Karpas-422 (cell line): ENCODE measurements at regions not wholly inside any gene's neighbourhood (a gene's known extent, or its start where the extent isn't known, plus 50 kb on each side); places are given as distances from the start of the nearest gene placed in this dataset.
"Not testable (repeated sequence)": the region's sequence is repeated elsewhere in the genome, so short reads cannot be mapped to it uniquely, and the experiment has no call there.

ENCODE experiments used
- DNase-seq: peaks from one replicate; pipeline ENCODE4 v3.0.0-alpha.2; 2015
- H2AFZ ChIP-seq: fragments of 200-600 bp; sonication (generic); 2 replicates; pipeline ENCODE4 v1.6.1; 2014; ENCODE audit warnings: antibody characterized with exemption, low read length, mixed read lengths
- H3K27ac ChIP-seq: fragments of 200-600 bp; sonication (generic); 2 replicates; pipeline ENCODE4 v1.5.1; 2014; ENCODE audit warnings: mild to moderate bottlenecking, low read length, moderate library complexity
- H3K27me3 ChIP-seq: fragments of 200-600 bp; sonication (generic); 2 replicates; pipeline ENCODE4 v1.6.1; 2014; ENCODE audit warnings: low read length, mixed read lengths
- H3K36me3 ChIP-seq: fragments of 200-600 bp; sonication (generic); 2 replicates; pipeline ENCODE4 v1.6.1; 2014; ENCODE audit warnings: low read length, mixed read lengths; ENCODE audit not compliant: insufficient read depth
- H3K4me1 ChIP-seq: fragments of 200-600 bp; sonication (generic); 2 replicates; pipeline ENCODE4 v1.6.1; 2014; ENCODE audit warnings: mild to moderate bottlenecking, low read length, mixed read lengths
- H3K4me2 ChIP-seq: fragments of 200-600 bp; sonication (generic); 2 replicates; pipeline ENCODE4 v1.6.1; 2014; ENCODE audit warnings: low read length, low read depth, mild to moderate bottlenecking; ENCODE audit not compliant: poor library complexity, severe bottlenecking
- H3K4me3 ChIP-seq: fragments of 200-600 bp; sonication (generic); 2 replicates; pipeline ENCODE4 v1.5.1; 2014; ENCODE audit warnings: mild to moderate bottlenecking, antibody characterized with exemption, low read length, mixed read lengths
- H3K79me2 ChIP-seq: fragments of 200-600 bp; sonication (generic); 2 replicates; pipeline ENCODE4 v1.6.1; 2014; ENCODE audit warnings: mild to moderate bottlenecking, low read length, mixed read lengths
- H3K9ac ChIP-seq: fragments of 200-600 bp; sonication (generic); 2 replicates; pipeline ENCODE4 v1.6.0; 2014; ENCODE audit warnings: low read length
- H3K9me2 ChIP-seq: fragments of 200-600 bp; sonication (generic), shearing (Covaris generic); replicated peaks from 2 replicates; pipeline ENCODE4 v1.6.0; 2014; ENCODE audit warnings: mild to moderate bottlenecking, low read length, moderate library complexity; ENCODE audit not compliant: insufficient read depth
- H3K9me3 ChIP-seq: fragments of 300-700, 200-600 bp; sonication (generic); 2 replicates; pipeline ENCODE4 v1.6.1; 2014; ENCODE audit warnings: low read length, mixed read lengths
- H4K20me1 ChIP-seq: fragments of 200-600 bp; sonication (generic); 2 replicates; pipeline ENCODE4 v1.6.1; 2014; ENCODE audit warnings: mild to moderate bottlenecking, antibody characterized with exemption, low read length, low read depth; ENCODE audit not compliant: insufficient read depth

DNA sequence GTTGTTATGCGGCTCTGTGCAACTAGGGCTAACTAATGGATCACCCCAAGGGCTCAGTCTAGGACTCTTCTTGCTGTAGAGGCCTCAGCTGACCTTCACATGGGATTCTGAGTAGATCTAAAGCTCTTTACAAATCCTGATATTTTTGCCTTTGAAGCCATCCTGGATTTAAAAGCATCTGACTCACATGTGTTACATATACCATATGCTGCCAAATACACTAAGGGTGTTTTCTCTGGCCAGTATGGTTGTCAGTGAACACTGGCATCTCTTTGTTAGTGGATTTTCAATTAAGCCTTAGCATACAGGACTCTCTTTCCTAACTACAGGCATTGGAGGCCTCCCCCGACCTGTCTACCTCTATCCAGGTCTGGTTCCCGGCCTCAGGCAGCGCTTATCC lies 992.8 kb upstream of the FANCL start:
- H3K79me2 ChIP-seq = no peaks in the 10 kb centered on the region

DNA sequence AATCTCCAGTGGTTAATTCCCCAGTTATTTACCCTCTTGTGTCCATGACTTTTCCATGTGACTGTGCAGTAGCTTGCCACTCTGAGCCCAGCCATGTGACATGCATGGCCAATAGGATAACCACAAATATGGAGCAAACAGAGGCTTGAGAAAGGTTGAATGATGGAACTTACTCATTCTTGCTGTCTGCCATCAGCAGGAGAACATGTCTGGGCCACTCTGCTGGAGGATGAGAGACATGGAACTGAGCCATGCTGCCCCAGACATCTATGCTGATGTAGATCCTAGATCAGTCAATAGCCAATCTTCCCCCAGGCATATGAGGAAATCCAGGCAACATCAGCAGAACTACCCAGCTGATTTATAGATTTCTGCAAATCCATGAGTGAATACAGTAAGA lies 992.3 kb upstream of the FANCL start:
- Histone ChIP-seq H3K4me2 (no peak overlapping the region), H4K20me1 (no peaks in the 10 kb centered on the region), H3K4me3 (no peak overlapping the region)

More for the DNA sequence above, 992.8 kb upstream of the FANCL start:
- Histone ChIP-seq H3K27me3 (no peaks in the 10 kb centered on the region), H4K20me1 (no peaks in the 10 kb centered on the region), H3K9ac (no peak overlapping the region), H3K27ac (no peak overlapping the region), H2AFZ (no peak overlapping the region), H3K4me2 (no peak overlapping the region), H3K9me2 (no peaks in the 10 kb centered on the region), H3K4me3 (no peak overlapping the region), H3K36me3 (no peaks in the 10 kb centered on the region), H3K9me3 (no peaks in the 10 kb centered on the region), H3K4me1 (no peaks in the 10 kb centered on the region; the same call in 1 of the 2 replicates)
- no peak for DNase-seq

DNA sequence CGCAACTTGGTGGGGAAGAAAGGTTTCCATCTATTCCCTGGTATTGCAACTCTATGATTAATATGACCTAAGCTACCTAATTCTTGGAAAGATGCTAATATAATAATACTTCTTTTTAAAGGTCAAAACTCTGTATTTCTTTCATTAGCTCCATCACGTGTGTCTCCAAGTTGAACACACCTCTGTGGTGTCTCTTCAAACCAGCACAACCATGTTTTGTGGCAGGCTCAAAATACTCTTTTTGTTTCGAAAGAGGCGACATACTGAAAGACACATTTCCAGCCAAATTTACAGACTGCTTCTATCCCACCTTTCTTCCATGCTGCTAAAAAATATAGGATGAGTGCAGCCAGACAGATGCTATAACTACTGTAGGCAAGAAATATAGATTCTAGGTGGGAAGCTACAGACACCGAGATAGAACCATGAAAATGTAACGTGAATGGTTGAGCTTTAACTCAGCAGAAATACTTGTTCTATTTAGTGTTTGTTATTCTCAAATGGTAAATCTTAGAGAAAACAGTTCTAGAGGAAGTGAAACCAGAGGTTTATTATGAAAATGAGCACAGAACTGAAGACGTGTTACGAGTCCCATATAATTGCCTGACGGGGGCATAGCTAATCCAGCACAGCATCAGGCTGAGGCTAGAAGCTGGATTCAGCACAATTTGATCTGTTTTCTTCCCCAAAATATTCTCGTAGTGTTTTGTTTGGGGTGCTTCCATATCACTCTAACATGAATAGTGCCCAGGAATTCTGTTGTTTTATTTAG lies 991.5 kb upstream of the FANCL start:
- Histone ChIP-seq H4K20me1 (no peaks in the 10 kb centered on the region), H3K9ac (no peak overlapping the region), H3K4me2 (no peak overlapping the region), H3K4me1 (no peaks in the 10 kb centered on the region; the same call in 1 of the 2 replicates), H3K9me2 (no peaks in the 10 kb centered on the region), H3K27me3 (no peaks in the 10 kb centered on the region), H3K36me3 (no peaks in the 10 kb centered on the region), H3K4me3 (no peak overlapping the region), H3K9me3 (no peaks in the 10 kb centered on the region), H3K79me2 (no peaks in the 10 kb centered on the region), H2AFZ (no peak overlapping the region), H3K27ac (no peak overlapping the region)
- no peak for DNase-seq

More for the DNA sequence above, 992.3 kb upstream of the FANCL start:
- Histone ChIP-seq H2AFZ (no peak overlapping the region), H3K9ac (no peak overlapping the region), H3K9me3 (no peaks in the 10 kb centered on the region), H3K27ac (no peak overlapping the region), H3K4me1 (no peaks in the 10 kb centered on the region; the same call in 1 of the 2 replicates), H3K79me2 (no peaks in the 10 kb centered on the region), H3K9me2 (no peaks in the 10 kb centered on the region), H3K36me3 (no peaks in the 10 kb centered on the region), H3K27me3 (no peaks in the 10 kb centered on the region)
- DNase-seq = no peak

DNA sequence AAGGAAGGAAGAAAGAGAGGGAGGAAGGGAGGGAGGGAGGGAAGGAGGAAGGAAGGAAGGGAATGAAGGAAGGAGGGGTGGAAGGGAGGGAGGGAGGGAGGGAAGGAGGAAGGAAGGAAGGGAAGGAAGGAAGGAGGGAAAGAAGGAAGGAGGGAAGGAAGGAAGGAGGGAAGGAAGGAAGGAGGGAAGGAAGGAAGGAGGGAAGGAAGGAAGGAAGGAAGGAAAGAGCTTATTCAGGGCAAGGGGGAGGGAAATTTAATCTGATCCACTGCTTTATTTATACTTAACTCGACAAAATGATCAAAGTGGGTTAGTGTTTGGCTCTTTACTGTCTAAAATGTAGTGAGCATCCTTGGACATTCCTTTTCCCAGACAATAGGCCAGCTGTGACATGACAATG lies 985.2 kb upstream of the FANCL start:
- not testable (repeated sequence) for H4K20me1 ChIP-seq, H3K79me2 ChIP-seq, H3K27me3 ChIP-seq, H3K36me3 ChIP-seq, H3K9me3 ChIP-seq, H3K9me2 ChIP-seq, H3K4me1 ChIP-seq, H3K4me2 ChIP-seq, DNase-seq, H3K4me3 ChIP-seq, H2AFZ ChIP-seq, H3K9ac ChIP-seq, H3K27ac ChIP-seq

DNA sequence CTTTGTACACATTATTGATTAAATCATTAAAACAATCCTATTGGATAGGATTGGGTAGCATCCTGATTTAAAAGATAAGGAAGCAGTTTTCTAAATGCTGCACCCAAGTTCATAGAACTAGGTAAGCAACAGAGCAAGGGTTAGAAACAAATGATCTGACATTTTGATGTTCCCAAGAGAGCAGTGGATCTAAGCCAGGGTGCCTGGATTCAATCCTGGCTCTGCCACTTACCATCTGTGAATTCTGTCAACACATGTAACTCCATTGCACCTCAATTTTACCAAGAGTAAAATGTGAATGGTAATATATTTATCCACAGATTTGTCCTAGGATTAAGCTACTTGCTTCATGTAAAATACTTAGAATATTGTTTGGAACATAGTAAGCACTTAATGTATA lies 982.6 kb upstream of the FANCL start:
- H3K36me3 ChIP-seq = no peaks in the 10 kb centered on the region

DNA sequence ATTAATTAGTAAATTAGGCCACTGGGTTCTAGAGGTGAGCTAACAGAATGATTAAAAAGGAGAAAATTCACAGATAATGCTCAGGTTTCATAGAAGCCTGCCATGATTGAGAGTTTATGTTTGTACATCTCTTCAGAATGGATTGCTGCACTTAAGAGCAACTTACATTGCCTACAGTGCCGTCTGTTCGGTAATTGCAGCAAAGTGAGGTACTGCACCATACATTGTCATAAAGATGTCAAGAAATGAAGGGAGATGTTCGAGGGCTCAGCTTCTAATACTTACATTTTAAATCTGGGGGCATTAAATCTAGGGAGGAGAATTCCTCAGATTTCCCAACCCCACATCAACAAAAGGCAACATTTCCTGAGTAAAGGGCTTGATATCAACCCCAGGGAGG lies 976.2 kb upstream of the FANCL start:
- Histone ChIP-seq H3K79me2 (no peaks in the 10 kb centered on the region), H3K36me3 (no peaks in the 10 kb centered on the region), H3K9me3 (no peaks in the 10 kb centered on the region), H3K27ac (no peak overlapping the region), H3K9ac (no peak overlapping the region), H3K4me2 (no peak overlapping the region), H4K20me1 (no peaks in the 10 kb centered on the region), H3K27me3 (no peaks in the 10 kb centered on the region), H2AFZ (no peak overlapping the region), H3K4me3 (no peak overlapping the region), H3K9me2 (no peaks in the 10 kb centered on the region), H3K4me1 (no peaks in the 10 kb centered on the region)
- no peak for DNase-seq

More for the DNA sequence above, 982.6 kb upstream of the FANCL start:
- Histone ChIP-seq H3K9me3 (no peaks in the 10 kb centered on the region), H4K20me1 (no peaks in the 10 kb centered on the region), H3K9ac (no peak overlapping the region), H3K4me1 (no peaks in the 10 kb centered on the region), H2AFZ (no peak overlapping the region), H3K27me3 (no peaks in the 10 kb centered on the region), H3K4me3 (no peak overlapping the region), H3K79me2 (no peaks in the 10 kb centered on the region), H3K4me2 (no peak overlapping the region), H3K9me2 (no peaks in the 10 kb centered on the region), H3K27ac (no peak overlapping the region)
- no peak for DNase-seq

DNA sequence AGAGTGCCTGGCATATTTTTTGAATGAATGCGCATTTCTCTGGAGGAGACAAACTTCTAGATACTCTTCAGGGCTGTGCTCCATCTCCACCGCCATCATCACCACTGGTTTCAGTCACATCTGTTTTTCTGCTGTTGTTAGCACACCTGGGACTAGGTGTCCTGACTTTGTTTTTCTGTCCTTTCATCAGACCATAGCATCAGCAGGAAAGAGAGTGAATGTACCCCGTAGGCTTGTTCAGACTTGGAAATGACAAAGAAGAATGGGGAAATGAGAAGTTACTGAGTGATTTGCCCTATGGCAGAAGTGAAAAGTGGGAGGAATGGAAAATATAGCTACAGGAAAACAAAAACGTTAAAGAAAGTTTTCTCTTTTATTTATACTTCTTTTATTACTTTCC lies 965.2 kb upstream of the FANCL start:
- no peak overlapping the region for H3K4me2 ChIP-seq
- H3K27me3 ChIP-seq = no peaks in the 10 kb centered on the region
- no peak overlapping the region for H3K9ac ChIP-seq
- no peaks in the 10 kb centered on the region for H3K9me3 ChIP-seq
- no peaks in the 10 kb centered on the region for H3K79me2 ChIP-seq
- H3K9me2 ChIP-seq = no peaks in the 10 kb centered on the region
- no peak overlapping the region for H2AFZ ChIP-seq
- H3K4me1 ChIP-seq = no peaks in the 10 kb centered on the region
- no peak for DNase-seq
- H4K20me1 ChIP-seq = no peaks in the 10 kb centered on the region
- no peak overlapping the region for H3K4me3 ChIP-seq
- no peaks in the 10 kb centered on the region for H3K36me3 ChIP-seq
- no peak overlapping the region for H3K27ac ChIP-seq

DNA sequence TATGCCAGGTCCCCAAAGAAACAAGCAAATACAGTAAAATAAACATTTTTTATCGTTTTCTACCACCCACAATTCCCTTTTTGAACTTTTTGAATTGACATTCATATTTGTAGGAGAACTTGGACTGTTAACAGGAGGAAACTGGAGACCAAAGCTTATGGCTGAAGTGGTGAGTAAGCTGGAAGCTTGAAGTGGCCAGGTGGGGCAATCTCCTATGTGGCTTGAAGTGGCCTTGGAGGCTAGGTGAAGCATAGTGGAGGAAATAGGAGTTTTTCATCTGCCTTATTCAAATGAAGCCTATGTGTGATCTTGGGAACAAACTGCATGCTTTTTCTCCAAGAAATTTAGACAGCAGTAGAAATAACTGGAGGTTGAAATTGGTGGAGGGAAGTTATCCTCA lies 962.9 kb upstream of the FANCL start:
- H3K9ac ChIP-seq = no peak overlapping the region
- no peaks in the 10 kb centered on the region for H3K79me2 ChIP-seq
- DNase-seq = no peak
- no peaks in the 10 kb centered on the region for H3K9me2 ChIP-seq
- H2AFZ ChIP-seq = no peak overlapping the region
- no peaks in the 10 kb centered on the region for H3K27me3 ChIP-seq
- H3K4me1 ChIP-seq = no peaks in the 10 kb centered on the region
- no peak overlapping the region for H3K27ac ChIP-seq
- no peak overlapping the region for H3K4me2 ChIP-seq
- H3K36me3 ChIP-seq = no peaks in the 10 kb centered on the region
- no peaks in the 10 kb centered on the region for H3K9me3 ChIP-seq
- H4K20me1 ChIP-seq = no peaks in the 10 kb centered on the region
- no peak overlapping the region for H3K4me3 ChIP-seq
